ENCODE measurements at regions not wholly inside any gene's neighbourhood (a gene's known extent, or its start where the extent isn't known, plus 50 kb on each side); places are given as distances from the start of the nearest gene placed in this dataset.

- no peak for DNase-seq
Measured at GRCh38 chr2:41500895-41501294, 546.9 kb upstream of the PKDCC start.

- DNase-seq, result no peak
Measured at GRCh38 chr2:41502752-41503151, 545.1 kb upstream of the PKDCC start.

GRCh38 chr2:41504532-41504931, 543.3 kb upstream of the PKDCC start:
- no peak for DNase-seq

- peak; percentile 6 for DNase-seq
Measured at GRCh38 chr2:41510108-41510507, 537.7 kb upstream of the PKDCC start.

- no peak for DNase-seq
Measured at GRCh38 chr2:41521211-41521610, 526.6 kb upstream of the PKDCC start.

GRCh38 chr2:41527525-41528323, 520.1 kb upstream of the PKDCC start:
- no peak for DNase-seq

- no peak for DNase-seq
Measured at GRCh38 chr2:41535575-41535974, 512.2 kb upstream of the PKDCC start.

GRCh38 chr2:41540272-41540998, 507.4 kb upstream of the PKDCC start:
- no peak for DNase-seq

GRCh38 chr2:41543726-41544125, 504.1 kb upstream of the PKDCC start:
- DNase-seq, result no peak

- DNase-seq, result no peak
Measured at GRCh38 chr2:41544709-41545108, 503.1 kb upstream of the PKDCC start.

- no peak for DNase-seq
Measured at GRCh38 chr2:41546031-41546430, 501.8 kb upstream of the PKDCC start.

- no peak for DNase-seq
Measured at GRCh38 chr2:41568648-41569047, 479.2 kb upstream of the PKDCC start.

GRCh38 chr2:41572154-41572553, 475.7 kb upstream of the PKDCC start:
- no peak for DNase-seq

GRCh38 chr2:41576423-41576822, 471.4 kb upstream of the PKDCC start:
- no peak for DNase-seq

GRCh38 chr2:41579806-41580205, 468.0 kb upstream of the PKDCC start:
- DNase-seq, result no peak

- DNase-seq, result no peak
Measured at GRCh38 chr2:41580806-41581205, 467.0 kb upstream of the PKDCC start.

GRCh38 chr2:41595240-41595639, 452.6 kb upstream of the PKDCC start:
- DNase-seq, result no peak

GRCh38 chr2:41597680-41598079, 450.1 kb upstream of the PKDCC start:
- no peak for DNase-seq

- no peak for DNase-seq
Measured at GRCh38 chr2:41598161-41598894, 449.5 kb upstream of the PKDCC start.

- DNase-seq, result no peak
Measured at GRCh38 chr2:41600460-41600859, 447.4 kb upstream of the PKDCC start.

GRCh38 chr2:41602341-41602740, 445.5 kb upstream of the PKDCC start:
- no peak for DNase-seq

- no peak for DNase-seq
Measured at GRCh38 chr2:41605311-41605710, 442.5 kb upstream of the PKDCC start.

- DNase-seq, result no peak
Measured at GRCh38 chr2:41605914-41606313, 441.9 kb upstream of the PKDCC start.
